NCI-H1105 treated with DMSO at 0.1 percent for 48 hours (cell line): ENCODE measurements at regions not wholly inside any gene's neighbourhood (a gene's known extent, or its start where the extent isn't known, plus 50 kb on each side); places are given as distances from the start of the nearest gene placed in this dataset.

Experiments used
- DNase-seq: peaks from one replicate; lab custom pipeline; 2025; lab: John Stamatoyannopoulos, UW

DNA sequence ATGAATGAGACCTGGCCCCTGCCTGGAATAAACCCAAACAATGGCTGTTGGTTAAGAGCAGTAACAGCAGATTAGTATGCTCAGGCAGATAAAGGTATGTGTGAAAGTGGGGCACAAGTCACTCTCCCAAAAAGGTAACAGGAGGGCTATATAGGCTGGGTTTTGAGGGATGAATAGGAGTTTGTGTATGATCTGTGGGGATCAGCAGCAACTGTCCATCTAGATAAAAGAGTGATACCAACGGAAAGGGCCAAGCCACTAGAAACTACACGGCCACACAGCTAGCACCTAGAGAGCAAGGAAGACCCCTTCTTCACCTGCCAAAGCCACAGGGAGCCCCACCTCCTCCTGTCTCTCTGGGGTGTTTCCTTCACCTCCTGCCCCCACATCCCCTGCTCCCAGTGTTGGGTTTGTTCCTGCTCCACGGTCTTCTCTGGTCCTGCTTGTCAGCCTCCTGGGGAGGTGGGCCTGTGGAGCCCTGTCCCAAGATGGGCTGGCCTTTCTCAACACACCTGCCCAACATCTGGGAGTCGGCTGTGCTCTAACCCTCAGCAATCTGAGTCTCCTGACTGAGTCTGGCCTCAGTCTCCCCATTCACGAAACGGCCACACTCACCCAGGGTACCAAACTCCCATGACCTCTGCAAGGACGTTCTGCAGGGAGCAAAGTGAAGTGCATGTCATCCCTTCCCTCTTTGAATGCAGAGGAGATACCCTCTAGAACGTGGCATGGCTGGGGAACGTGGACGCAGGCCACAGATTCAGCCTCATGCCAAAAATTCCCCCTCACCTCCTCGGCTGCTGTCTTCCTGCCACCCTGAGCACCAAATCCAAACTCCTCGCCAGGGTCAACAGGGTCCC lies 108.2 kb downstream of the NCOR2 start:
- DNase-seq = no peak

DNA sequence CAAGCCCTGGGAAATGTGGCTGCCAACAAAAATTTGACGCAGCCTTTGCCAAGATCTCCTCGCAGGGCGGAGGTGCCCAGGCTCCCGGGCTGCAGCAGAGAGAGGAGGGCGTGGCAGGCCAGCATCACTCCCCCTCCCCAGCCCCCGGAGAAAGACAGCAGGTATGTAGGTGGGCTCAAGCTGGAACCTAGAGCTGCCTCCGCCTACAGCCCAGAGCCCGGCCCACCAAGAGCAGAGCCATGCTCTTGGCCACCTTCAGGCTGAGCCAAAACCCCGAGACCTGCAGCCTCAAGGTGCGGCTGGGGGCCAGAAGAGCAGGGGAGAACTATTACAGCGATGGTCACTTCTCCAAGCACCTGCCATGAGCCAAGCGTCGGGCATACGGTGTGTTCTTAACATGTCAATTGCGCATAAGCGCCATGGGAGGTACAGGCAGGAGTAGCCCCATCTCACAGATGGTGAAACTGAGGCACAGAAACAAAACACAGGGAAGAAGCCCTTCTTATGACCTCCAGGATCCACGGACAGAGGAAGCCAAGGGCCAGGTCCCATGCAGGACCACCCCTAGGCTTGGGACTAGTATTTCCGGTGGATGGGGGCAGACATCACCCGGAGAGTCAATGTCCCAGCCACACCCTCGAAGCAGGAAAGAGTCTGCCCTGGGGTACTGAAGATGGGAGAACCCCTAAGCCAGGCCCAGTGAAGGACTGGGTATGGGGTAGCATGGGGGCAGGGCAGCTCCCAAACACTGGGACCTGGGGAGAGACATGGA lies 109.0 kb downstream of the NCOR2 start:
- DNase-seq = no peak

DNA sequence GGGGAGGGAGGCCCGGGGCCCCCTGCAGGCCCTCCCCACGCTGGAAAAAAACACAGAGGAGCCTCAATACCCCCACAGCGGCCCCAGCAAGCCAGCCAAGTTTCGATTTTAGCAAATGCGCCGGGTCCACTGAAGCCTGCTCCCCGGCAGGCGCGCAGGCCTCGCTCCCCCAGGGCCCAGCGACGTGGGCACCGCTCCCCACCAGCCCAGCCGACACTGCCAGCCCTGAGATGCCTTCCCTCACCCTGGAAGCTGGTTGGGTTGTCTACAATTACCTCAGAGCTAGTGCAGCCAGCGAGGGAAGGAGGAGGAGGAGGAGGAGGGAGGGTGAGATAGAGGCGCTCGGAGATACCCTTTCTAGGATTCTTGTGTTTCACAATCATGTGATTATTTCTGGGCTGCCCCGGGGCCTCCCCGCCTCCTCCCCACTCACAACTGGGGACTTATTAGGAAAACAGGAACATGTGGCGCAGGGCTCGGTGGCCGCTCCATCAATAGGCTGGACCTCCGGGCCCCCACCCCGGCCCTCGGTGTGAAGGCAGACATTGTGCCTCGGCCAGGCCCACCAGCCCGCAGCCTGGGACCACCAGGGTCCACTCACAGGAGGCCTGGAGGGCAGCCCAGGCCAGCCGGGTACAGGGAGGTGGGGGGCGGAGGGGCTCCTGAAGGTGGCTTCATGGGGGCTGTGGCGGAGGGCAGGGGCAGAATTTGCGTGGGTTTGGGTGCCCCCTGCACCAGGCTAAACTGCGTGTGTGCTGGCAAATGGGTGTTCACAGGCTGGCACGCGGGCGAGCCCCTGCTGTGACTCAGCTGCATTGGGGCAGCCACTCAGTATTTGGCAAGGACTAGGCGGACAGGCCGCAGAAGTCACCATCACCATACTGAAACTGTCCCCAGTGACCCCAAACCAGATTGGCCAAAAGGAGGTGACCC lies 109.9 kb downstream of the NCOR2 start:
- no peak for DNase-seq

DNA sequence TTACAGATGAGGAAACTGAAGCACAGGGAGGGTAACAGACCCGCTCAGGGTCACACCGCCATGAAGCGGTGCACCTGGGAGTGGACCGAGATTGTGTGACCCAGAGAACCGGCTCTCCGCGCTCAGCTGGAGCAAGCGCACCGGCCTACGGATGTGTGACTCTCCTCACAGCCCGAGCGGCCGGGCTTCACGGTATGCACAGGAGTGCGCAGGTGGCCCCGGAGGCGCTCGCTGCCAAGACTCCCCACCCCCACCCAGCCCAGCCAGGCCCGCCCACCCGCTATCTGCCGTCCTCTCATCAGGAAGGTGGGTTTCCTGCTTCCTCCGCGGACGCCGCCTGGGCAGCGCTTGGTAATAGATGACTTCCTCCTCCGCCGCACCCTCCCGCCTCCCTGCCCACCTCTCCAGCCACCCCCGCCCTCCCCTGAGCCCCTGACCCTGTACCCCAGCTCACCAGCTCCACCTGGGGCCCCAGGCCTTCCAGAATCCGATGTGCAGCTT lies 110.7 kb downstream of the NCOR2 start:
- no peak for DNase-seq

DNA sequence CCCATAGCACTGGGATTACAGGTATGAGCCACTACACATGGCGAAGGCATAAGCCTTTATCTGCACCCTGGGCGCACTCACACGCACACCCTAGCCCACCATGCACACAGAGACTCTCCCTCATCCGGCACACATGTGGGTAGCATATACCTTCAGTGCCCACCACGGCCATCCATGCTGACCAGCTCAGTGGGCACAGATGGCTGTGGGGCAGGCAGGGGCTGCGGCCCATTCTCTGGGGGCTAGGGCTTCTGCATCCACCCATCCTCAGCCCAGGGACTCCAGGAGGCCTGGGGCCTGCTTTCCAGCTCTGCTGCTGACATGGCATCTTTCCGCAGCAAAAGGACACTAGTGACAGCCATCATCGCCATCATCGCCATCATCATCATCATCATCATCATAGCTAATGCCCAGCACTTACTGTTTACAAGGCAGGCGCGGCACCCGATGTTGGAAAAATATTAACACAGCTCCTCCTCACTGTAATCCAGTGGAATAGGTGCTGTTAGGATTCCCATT lies 111.2 kb downstream of the NCOR2 start:
- DNase-seq = no peak

DNA sequence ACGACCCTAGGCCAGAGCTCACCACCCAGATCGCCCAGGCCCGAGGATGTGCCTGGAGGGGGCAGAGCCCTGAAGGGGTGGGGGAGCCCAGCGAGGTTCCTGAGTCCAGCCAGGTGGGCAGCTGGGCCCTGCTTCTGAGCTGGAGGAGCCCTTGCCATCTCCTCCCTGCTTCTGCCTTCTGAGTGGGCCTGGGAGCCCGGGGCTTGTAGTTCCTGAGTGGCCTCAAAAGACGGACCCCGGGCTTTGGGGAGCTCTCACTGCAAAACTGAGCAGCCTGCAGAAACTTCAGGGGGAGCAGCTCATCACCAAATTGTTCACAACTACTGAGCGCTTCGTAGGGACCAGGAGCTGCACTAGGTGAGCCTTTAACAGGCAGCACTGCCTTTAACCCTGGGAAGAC lies 112.1 kb downstream of the NCOR2 start:
- no peak for DNase-seq

DNA sequence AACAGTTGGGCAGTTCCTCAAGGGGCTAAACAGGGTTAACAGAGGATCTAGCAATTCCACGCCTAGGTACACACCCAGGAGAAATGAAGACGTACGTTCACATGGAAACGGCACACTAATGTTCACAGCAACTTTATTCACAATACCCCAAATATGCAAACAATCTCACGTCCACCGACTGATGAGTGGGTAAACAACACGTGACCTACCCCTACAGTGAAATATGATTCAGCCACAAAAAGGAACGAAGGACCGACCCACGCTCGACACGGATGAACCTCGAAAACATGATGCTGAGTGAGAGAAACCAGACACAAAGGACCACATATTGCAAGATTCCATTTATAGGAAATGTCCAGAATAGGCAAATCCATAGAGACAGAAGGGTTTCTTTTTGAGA lies 112.7 kb downstream of the NCOR2 start:
- no peak for DNase-seq

DNA sequence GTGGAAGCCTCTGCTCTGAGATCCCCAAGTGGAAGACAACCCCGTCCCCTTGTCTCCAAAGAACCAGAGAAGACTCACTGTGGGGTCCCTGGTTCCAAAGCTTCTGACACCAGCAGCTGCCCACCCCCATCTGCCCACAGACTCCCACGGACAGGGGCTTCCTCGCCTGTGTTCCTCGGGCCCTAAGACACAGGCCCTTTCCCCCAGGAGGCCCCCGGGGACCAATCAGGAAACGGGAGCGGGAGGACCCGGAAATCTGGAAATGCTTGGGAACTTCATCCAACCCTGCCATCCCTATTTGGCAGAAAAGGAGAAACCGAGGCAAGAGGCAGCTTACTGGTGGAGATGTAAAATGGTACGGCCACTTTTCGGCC lies 113.1 kb downstream of the NCOR2 start:
- DNase-seq = no peak

DNA sequence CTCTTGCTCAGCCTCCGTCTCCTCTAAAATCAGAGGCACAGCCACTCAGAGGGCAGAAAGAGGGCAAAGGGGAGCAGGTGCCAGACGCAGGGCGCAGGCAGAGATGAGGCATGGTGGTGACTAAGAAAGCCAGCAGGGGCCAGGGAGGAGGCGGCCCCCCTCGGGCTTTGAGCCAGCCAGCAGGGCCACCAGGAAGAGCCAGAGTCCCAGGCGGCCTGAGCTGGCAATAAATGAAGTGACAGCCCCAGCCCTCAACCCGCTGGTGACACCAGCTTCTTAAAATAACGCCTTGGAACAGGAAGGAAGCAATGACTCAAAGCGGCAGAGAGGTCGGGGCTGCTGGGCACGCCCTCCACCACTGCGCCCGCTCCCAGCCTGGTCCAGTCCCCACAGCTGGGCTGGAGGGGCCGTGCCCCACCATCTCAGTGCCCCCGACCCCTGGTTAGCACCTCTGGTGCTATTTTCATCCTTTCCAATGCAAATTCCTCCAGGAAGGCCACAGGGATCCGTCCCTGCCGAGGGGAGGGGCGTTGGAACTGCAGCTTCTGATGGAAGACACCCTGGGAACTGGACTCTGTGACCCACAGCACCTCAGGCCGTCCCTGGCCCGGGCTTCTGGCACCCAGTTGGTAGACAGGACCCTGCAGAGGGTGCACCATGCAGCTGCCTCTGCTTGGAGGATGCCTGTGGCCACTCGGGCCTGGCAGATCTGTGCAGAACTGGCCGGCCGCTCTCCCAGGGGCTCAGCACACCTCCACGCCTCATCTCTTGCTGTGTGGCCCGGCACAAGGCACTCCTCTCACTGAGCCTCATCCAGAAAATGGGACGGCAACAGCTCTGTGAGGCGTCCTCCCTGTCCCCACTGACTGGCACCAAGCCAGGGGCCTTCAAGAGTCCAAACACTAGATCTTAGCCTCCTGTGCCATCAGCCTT lies 113.7 kb downstream of the NCOR2 start:
- no peak for DNase-seq

DNA sequence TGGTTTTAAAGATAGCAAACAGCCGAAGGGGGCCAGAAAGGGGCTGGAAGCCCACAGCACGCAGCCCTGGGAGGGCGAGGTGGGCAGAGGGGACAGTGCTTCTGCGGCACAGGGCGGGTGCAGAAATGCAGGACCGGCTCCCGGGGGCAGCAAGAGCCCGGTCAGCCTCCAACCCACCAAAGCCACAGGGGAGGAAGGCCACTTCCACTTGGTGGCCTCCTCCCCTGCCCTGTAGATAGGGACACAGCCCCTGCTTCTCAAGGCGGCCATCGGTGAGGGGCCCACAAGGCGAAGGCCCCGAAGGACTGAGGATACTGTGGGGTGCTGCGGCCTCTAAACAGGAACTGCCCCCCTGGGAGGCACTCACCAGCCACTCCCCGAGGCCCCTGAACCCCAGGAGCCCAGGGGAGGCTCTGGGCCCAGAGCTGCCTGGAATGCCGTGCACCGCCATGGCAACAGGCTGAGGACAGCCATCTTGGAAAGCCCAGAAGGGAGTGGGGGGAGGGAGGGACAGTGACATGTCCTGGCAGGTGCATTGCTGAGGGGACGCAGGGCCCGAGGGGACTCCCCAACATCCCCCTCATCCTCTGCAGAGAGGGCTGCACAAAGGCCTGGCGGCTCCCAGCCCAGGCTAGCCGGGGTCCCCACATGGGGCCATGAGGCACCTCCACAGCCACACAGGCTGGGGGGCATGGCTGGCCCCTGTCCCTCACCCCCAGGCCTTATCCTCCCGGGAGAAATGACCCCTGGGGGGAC lies 114.7 kb downstream of the NCOR2 start:
- DNase-seq = no peak

DNA sequence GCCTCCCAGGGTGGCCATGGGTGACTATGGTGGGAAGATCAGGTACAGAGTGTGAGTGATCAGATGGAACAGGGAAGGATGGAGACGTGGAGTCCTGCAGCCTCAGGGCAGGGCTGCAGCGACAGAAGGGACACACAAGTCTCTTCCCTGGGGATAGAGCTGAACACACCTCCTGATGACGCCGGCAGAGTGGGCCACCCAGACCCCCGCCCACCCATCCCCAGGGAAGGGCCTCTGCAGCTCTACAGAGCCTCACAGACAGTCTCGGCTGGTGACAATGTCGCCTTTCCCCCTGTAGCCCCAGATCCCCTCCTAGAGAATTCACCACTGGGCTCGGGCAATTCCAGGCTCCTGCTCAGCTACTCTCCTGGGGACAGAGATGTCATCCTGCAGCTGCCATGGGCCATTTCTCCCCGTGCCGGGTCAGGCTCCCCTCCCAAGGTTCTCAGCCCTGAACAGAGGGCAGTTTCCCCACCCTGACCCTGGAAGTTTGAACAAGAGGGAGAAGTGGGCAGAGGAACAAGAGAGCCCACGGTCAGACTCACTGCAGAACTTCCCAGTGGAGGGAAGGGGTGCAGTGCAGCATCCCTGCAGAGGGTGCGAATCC lies 115.7 kb downstream of the NCOR2 start:
- DNase-seq = no peak

DNA sequence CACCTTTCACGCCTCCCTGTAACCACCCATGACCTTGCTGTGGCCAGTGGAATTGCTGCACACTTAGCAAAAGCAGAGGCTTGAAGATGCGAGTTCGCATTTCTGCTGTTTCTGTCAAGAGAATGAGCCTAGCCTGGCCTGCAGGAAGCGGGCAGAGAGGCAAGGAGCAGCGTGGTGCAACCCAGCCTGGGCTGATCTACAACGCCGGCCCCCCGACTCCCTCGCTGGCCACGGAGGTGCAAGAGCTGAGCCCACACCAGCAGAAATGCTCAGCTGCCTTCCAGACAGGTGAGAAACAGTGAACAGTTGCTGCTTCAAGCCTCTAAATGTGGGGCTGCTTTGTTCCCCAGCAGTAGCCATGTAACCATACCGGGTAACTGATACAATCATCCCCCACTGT lies 116.4 kb downstream of the NCOR2 start:
- DNase-seq = no peak

DNA sequence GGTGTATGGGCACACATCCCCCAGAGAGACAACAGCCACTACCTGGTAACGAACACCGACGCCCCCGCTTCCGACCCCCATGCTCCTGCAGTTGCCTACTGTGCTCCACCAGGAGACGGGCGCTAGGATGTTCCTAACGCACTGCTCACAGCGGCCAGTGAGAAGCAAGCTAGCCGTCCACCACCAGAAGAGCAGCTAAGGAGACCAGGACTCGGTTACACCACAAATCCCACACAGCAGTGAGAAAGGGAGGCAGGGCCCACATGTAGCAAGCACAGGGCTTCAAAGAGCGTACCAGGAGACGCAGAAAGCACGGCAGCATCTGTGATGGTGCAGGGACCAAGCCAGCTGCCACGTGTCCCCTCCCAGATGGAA lies 117.0 kb downstream of the NCOR2 start:
- no peak for DNase-seq

DNA sequence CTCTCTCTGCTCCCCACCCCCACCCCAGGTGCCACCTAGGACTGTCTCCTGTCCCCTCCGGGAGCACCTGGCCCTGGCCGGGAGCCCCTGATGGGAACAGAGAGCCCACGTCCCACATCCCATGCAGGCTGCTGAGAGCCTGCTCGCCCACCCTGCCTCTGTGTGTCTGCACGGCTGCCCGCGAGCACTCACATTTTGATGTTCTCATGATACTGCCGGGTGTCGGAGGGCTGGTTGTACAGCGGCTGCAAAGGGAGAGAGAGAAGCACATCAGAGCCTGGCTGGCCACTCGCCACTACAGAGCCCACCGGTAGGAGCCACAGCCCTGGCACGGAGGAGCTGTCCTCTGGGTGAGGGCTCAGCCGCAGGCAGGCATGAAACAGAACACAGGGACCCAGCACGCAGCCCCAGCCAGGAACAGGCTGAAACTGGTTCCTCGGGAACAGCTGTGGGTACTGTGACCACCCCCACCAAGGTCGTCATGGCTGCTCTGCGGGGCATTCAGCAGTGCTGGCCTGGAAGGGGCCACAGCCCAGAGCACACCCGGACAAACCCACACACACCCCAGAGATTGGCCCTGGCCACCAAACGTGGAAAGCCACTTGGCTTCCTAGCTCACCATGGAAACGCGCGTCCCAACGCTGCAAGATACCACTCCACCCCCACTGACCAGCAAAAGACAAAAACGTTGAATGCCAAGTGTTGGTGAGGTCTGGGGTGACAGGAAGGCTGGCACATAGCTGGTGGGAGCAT lies 117.6 kb downstream of the NCOR2 start:
- no peak for DNase-seq

DNA sequence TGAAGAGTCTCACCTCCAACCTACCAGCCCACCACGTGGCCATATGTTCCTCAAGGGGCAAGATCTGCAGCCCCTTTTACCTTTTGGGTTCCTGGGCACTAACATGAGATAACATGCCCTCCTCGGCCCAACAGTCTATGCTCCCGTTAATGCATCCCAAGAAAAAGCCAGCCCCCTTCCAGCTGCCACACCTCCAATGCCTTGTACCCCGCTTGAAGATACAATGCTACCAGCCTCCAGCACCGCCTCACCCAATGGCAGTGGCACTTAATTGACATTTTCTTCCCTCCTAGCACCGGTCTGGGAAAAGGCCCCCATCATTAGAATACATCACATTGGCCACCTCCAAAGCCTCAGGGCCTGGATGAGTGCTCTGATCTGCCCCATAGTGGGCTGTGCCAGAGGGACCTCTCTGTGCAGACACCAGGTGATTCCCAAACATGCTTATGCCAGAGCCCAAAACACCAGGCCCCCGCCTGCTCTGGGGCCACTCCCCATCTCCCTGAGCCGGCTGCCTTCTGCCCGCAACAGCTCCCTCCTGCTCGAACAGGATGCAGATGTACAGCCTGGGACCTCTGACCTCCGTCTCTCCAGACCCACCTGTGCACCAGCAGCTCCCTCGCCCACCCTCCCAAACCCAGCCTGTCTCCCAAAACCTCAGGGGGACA lies 118.3 kb downstream of the NCOR2 start:
- no peak for DNase-seq

DNA sequence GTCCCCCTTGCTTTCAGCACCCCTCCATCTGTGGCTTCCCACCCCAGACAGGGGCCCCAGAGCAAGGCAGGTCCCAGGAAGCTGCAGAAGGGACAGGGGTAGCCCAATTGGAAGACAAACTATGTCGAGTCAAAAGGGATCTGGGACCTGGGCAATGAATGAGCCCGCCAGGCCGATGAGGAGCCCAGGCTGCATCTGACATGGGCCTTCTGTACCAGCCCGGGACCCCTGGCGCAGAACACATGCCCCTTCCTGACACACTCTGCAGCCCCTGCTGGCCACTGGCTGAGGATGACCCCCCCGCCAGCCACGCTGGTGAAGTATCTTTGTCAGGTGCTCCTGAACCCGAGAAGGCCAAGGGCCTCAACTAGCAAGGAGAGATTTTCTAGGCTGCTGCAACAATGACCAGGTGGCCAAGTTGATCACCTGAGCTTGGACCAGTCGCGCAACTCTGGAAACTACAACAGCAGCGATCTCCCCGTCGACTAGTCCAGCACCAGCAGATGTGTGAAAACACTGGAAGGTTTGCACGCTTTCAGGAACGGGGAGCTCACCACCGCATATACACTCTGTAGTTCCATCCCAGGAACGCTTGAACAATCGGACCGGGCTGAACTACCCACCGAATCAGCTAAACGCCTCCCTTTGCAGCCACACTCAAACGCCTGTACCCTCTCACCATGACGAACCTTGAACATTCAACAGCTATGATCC lies 119.0 kb downstream of the NCOR2 start:
- DNase-seq = no peak

DNA sequence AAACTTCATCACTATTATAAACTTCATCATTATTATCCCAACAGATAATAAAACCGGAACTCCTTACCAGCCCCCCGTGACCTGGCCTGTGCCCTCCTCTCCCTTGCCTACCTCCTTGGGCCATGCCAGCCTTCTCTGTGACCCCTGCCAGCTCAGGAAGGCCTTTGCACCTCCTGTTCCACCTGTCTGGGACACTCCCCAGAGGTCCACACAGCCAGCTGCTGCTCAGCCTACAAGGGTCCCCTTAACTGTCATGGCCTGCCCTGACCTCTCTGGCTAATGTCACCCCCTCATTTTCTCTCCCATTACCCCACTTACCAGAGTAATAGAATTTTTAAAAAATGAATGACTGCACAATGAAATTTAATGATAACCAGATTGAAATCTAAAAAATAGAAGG lies 121.0 kb downstream of the NCOR2 start:
- DNase-seq = no peak

DNA sequence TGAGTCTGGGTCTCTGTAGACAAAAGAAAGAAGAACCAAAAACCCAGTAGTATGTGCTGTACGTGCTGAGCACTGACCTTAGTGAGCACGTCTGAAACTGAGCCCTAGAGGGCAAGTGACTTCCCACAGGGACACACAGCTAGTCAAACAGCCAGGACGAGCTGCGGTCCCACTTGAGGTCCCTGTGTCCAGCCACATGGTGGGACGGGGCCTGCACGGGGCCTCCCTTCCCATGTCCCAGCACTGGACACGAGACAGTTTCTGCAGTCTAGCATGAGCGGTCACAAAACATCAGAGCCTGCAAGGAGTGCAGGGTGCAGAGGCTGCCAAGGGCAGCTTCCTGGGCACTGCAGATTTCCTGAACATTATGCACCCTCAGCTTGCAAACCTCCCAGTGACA lies 121.6 kb downstream of the NCOR2 start:
- DNase-seq = no peak
